GM12801 (cell line): ENCODE measurements at regions not wholly inside any gene's neighbourhood (a gene's known extent, or its start where the extent isn't known, plus 50 kb on each side); places are given as distances from the start of the nearest gene placed in this dataset.

Experiments
- CTCF ChIP-seq: IDR thresholded peaks from one replicate; pipeline ENCODE4 v1.5.1; 2011; ENCODE audit warnings: control low read depth; ENCODE audit not compliant: insufficient read length; ENCODE audit errors: extremely low read depth

- no peak for TF ChIP-seq CTCF
These were observed 190.0 kb downstream of the DHX35 start for GRCh38 chr20:39152126-39152525.

DNA sequence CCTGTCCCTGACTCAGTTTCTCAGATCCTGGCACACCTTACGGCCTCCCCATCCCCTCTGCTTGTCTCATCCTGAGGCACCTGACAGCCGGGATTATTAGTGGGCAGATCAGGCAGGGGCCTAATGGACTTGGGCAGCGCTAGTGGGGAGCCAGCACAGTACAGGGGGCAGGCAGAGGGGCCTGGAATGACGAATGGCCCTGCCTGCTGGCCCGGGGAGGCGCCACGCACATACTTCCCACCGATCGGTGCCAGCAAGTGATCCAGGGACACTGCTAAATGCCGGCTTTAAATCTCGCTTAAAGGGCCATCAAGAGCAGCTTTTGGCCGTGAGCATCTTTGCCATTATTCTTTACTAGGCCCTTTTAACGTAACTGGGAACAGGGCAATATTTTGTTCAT, 188.4 kb downstream of the DHX35 start:
- TF ChIP-seq CTCF, result no peak

DNA sequence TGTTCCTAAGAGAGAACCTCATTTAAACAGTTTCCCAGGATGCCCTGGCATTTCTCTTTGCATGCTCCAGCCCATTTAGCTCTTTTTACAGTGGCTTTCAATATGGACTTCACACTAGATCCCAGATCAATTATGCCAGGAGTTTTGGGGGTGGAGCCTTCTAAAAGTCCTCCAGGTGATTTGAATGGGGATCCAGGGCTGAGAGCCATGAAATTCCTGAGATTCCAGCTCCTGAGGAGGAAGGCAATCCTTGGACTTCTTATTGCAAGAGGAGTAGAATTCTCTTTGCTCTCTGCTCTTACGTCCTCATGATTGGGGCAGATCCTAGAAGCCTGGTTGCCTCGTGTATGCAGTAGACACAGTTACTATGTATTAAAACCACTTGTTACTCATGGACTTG, 184.2 kb downstream of the DHX35 start:
- TF ChIP-seq CTCF, result no peak

- TF ChIP-seq CTCF, result no peak
These were observed 183.8 kb downstream of the DHX35 start for GRCh38 chr20:39145921-39146320.

DNA sequence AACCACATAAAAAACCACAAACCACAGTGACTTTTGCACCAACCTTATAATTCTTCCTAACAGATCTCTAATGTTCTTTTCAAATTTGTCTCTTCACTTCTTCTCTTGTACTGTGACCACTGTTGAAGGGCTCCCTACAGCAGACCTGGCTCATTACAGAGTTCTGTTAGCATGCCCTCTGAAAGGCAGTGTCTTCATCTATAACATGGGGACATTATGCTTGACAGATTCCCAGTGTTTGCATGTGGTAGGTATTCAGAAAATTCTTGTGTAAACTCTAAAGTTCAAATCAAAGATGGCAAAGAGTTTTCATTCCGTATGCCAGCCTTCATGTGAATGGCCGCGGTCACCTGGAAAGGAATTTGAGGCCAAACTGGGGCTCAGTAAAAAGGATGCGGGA, 182.6 kb downstream of the DHX35 start:
- no peak for TF ChIP-seq CTCF

- no peak for TF ChIP-seq CTCF
These were observed 180.4 kb downstream of the DHX35 start for GRCh38 chr20:39142407-39143096.

DNA sequence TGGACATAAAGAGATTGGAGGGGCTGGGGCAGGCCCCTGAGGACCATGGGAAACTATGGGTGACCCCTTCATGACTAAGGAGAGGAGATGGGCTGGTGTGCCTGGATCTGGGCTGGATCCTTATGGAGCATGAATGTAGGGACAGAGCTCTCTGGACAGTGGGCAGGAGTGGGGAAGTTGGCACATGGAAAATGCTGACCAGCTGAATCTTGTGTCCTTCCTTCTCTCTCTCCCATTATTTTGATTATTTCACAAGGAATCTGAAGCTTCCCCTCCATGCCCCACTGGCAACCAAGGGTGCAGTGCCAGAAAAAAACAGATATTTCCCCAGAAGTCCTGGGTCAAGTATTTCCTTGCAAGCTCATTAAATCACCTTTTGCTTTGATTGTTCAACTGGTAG, 175.2 kb downstream of the DHX35 start:
- TF ChIP-seq CTCF, result no peak
